BJ (cell line): ENCODE measurements at regions not wholly inside any gene's neighbourhood (a gene's known extent, or its start where the extent isn't known, plus 50 kb on each side); places are given as distances from the start of the nearest gene placed in this dataset.
"Not testable (repeated sequence)": the region's sequence is repeated elsewhere in the genome, so short reads cannot be mapped to it uniquely, and the experiment has no call there.

Source experiments
- CTCF ChIA-PET: fragments of 350-600 bp; formaldehyde crosslinking; extraction: SDS; loops from one replicate; lab custom pipeline; 2021; ENCODE audit warnings: antibody characterized with exemption, inconsistent platforms; lab: Yijun Ruan, JAX
- POLR2A ChIA-PET: fragments of 300-600 bp; sonication (Branson Sonifier 250); formaldehyde crosslinking; extraction: SDS; loops from one replicate; lab custom pipeline; 2021; ENCODE audit warnings: antibody characterized with exemption; lab: Charles Lee
- DNase-seq: peaks from one replicate; pipeline ENCODE4 v3.0.0-alpha.2; 2011; ENCODE audit warnings: low read depth
- H3K27me3 ChIP-seq: 2 replicates; pipeline ENCODE4 v1.6.0; 2011; ENCODE audit warnings: low read length; ENCODE audit not compliant: control insufficient read depth, insufficient read depth
- H3K36me3 ChIP-seq: 2 replicates; pipeline ENCODE4 v1.5.1; 2011; ENCODE audit warnings: low read length; ENCODE audit not compliant: control insufficient read depth, insufficient read depth
- H3K4me3 ChIP-seq: 2 replicates; pipeline ENCODE4 v1.5.1; 2011; ENCODE audit warnings: low read depth, mild to moderate bottlenecking, control low read depth, low read length

- POLR2A ChIA-PET, H3K4me3 ChIP-seq, DNase-seq, H3K36me3 ChIP-seq, CTCF ChIA-PET, H3K27me3 ChIP-seq: not testable (repeated sequence)
Measured at GRCh38 chr15:22598552-22598951, 139.8 kb downstream of the GOLGA6L22 start.

- POLR2A ChIA-PET, H3K4me3 ChIP-seq, H3K36me3 ChIP-seq, DNase-seq, H3K27me3 ChIP-seq: not testable (repeated sequence)
- CTCF ChIA-PET = interaction anchor here (0.6 kb wide), 1 partner anchor 48 kb away, joined by 4 read pairs; no protein-coding TSS in a partner anchor
Measured at GRCh38 chr15:22599526-22600320, 141.0 kb downstream of the GOLGA6L22 start.

- CTCF ChIA-PET, POLR2A ChIA-PET, H3K4me3 ChIP-seq: not testable (repeated sequence)
Measured at GRCh38 chr15:22616976-22617375, 158.3 kb downstream of the GOLGA6L22 start.

GRCh38 chr15:22631789-22632188 is 154.7 kb upstream of the NIPA1 start:
- POLR2A ChIA-PET, H3K27me3 ChIP-seq, H3K4me3 ChIP-seq, CTCF ChIA-PET, H3K36me3 ChIP-seq, DNase-seq: not testable (repeated sequence)

More at GRCh38 chr15:22616976-22617375, 158.3 kb downstream of the GOLGA6L22 start:
- H3K27me3 ChIP-seq, DNase-seq, H3K36me3 ChIP-seq: not testable (repeated sequence)

GRCh38 chr15:22639983-22640382 is 146.5 kb upstream of the NIPA1 start:
- H3K4me3 ChIP-seq, POLR2A ChIA-PET: not testable (repeated sequence)

GRCh38 chr15:22649458-22649857 is 137.0 kb upstream of the NIPA1 start:
- CTCF ChIA-PET, H3K36me3 ChIP-seq, POLR2A ChIA-PET, H3K27me3 ChIP-seq, DNase-seq, H3K4me3 ChIP-seq: not testable (repeated sequence)

More at GRCh38 chr15:22639983-22640382, 146.5 kb upstream of the NIPA1 start:
- CTCF ChIA-PET, H3K27me3 ChIP-seq, DNase-seq, H3K36me3 ChIP-seq: not testable (repeated sequence)

GRCh38 chr15:22651179-22651578 is 135.3 kb upstream of the NIPA1 start:
- POLR2A ChIA-PET, CTCF ChIA-PET, H3K27me3 ChIP-seq, DNase-seq, H3K36me3 ChIP-seq, H3K4me3 ChIP-seq: not testable (repeated sequence)

GRCh38 chr15:22664294-22665058 is 122.0 kb upstream of the NIPA1 start:
- DNase-seq, CTCF ChIA-PET, H3K36me3 ChIP-seq, H3K27me3 ChIP-seq, POLR2A ChIA-PET: not testable (repeated sequence)
- H3K4me3 ChIP-seq = peak overlapping the region; percentile 45

- H3K36me3 ChIP-seq, H3K27me3 ChIP-seq, CTCF ChIA-PET, POLR2A ChIA-PET: not testable (repeated sequence)
- H3K4me3 ChIP-seq = peak overlapping the region; percentile 45
- peak; percentile 37 for DNase-seq
Measured at GRCh38 chr15:22665059-22665702, 121.3 kb upstream of the NIPA1 start.

- H3K36me3 ChIP-seq, H3K27me3 ChIP-seq, DNase-seq, POLR2A ChIA-PET, CTCF ChIA-PET: not testable (repeated sequence)
- peak overlapping the region; percentile 45 for H3K4me3 ChIP-seq
Measured at GRCh38 chr15:22665711-22666110, 120.7 kb upstream of the NIPA1 start.

- CTCF ChIA-PET, H3K4me3 ChIP-seq, H3K36me3 ChIP-seq, DNase-seq, H3K27me3 ChIP-seq, POLR2A ChIA-PET: not testable (repeated sequence)
Measured at GRCh38 chr15:22684786-22685185, 101.7 kb upstream of the NIPA1 start.

GRCh38 chr15:22699881-22700280 is 86.6 kb upstream of the NIPA1 start:
- H3K27me3 ChIP-seq, H3K36me3 ChIP-seq, POLR2A ChIA-PET, DNase-seq, CTCF ChIA-PET, H3K4me3 ChIP-seq: not testable (repeated sequence)
